ENCODE measurements at regions not wholly inside any gene's neighbourhood (a gene's known extent, or its start where the extent isn't known, plus 50 kb on each side); places are given as distances from the start of the nearest gene placed in this dataset.

DNA sequence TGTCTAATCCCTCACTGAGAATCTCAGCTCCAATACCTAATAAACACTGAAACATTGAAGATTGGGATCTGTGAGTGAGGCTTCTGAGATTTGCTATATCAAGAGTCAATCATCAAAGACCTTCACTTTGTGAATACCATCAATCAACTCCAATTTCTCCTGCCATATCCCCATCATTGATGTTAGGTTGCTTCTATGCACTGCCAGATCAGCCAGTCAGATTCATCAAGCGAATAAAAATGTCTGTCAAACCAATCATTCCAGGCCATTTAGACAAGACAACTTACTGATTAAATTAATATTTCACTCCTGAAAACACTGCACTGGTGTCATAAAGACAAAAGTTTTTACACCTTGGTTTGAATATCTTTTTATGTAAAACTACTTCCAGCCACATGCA, 1295.5 kb upstream of the LRRTM1 start:
- DNase-seq, result no peak

DNA sequence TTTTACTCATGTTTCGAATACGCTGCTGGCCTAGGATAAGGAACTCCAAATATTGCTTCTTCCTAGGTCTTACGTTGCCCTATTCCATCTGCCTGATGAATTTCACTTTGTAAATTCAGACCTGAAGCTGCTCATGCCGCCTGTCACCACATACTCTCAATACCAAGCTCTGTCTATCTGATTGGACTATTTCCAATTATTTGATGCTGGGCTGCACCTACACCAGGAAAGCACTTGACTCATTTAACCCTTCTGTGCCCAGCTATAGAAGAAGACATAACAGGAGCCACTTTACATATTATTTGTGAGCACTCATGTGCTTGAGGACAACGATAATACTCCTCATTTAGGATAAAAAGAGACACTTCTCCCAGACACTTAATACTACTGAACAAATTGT, 1293.9 kb upstream of the LRRTM1 start:
- DNase-seq, result no peak

DNA sequence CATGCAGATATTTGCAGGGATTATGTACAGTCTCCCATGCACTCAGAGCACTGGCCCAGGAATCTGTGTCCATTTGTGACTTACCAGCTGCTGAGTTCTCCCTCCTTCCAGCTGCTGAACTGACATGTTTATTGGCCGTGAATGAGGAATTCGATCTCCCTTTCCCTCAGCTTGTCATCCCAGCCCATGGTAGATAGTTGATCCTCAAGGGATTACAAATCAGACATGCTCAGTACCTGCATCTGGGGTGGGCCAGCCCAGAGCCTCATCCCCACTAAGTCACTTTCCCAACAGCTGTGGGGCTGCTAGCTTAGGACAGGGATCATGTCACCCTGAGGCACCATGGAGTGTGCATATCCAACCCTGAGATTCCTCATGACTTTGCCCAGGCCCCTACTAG, 1284.9 kb upstream of the LRRTM1 start:
- DNase-seq, result no peak

DNA sequence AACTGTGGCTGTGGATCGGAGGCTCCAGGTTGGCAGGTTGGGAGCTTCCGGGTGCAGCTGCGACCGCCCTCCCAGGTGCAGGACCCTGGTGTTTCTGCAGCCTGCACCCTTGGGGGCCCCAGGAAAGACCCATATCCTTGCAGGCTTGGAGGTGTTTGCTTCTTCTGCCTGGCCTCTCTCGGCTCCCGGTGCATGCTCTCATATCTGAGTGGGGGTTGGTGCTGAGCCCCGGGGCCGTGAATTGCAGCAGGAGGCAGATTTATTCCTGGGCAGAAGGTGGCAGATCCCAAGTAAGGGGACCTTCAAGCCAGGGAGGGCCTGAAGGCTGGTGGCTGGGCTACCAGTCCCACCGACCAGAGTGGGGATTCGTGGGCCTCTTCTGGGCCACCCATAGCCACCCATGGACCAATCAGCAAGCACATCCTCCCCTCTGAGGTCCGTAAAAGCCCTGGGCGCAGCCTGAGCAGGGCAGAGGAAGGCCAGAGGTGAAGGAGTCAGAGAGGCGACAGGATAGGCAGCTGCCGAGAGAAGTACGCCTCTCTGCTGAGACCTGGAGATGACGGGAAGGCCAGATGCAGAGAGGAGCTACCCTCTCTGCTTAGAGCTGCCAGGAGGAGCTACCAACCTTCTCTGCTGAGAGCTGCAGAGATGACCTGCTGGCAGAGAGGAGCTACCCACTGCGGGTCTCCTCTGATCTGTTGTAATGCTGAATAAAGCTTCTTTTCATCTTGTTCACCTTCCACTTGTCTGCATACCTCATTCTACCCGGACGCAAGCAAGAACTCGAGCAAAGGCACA, 1279.0 kb upstream of the LRRTM1 start:
- DNase-seq, result no peak

DNA sequence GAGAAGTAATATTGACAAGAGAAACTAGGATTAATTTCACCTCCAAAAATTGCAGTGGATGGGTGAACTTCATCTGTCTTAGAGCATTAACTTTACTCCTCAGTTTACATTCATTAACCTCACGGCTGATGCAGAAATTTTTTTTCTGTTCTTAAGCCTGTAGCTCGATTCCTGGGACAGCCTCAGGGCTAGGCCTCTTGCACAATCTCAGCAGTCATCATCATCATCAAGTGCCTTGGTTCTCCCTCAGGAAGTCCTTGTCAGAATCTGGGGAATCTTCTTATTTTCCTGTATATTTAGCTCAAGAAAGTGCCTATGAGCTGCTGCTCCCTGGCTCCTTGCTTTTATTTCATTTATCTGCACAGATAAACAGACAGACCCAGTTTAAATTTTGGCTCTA, 1272.2 kb upstream of the LRRTM1 start:
- no peak for DNase-seq

DNA sequence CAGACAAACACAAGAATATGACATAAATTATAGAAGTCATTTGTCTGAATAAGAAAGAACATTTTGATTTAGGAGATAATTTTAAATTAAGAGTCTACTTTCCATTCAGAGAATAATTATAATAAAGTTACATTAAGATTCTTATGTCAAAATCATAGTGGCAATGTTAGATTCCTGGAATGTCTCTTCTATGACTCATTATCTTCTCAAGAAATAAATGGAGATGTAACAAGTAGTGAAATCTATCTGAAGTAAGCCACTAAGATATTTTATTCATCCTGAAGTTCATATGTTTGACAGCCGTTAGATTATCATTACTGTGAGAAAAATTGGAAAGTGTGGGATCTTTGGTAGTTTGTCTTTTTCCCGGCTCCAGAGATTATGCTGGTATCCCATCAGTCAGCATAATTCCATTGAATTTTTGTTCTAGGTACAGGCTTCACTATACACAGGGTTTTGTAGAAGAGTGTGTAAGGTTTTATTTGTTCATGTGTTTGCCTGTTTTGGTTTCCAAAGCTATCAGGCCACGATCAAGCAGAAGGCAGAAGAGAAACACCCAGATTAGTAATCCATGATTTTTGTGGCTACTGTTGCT, 1246.6 kb upstream of the LRRTM1 start:
- no peak for DNase-seq

DNA sequence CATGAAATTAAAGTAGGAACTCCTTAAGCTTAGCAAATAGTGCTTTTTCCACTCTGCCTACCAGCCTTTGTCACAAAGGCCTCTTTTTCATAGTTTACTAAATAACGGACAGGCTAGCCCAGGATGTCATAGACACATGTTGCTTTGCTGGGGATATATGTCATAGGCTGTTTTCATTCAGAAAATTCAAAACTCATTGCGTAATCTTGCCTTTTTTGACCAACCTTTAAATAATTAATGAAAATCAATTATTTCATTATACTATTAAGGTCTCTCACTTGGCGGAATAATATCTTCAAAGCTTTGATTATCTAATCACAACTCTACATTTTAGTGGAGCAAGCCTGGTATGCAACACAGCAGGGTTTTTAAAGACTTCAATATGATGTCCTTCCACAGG, 1245.7 kb upstream of the LRRTM1 start:
- DNase-seq, result no peak

DNA sequence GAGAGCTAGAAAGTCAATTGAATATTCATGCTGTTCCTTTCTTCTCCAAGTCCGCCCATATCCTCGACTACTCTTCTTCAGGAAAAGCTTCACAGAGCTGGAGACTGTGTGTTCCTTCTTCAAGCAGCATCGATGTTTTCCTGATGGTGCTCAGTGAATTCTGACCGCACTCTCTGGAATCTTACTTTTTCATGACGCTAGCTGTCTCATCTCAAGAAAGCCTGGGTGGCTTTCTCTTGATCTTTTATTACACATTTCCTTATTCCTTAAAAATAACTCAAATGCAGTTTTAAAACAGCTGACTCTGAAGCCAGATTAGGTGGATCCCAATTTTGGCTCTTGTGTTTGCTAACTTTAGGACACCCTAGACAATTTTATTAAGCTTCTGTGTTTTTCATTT, 1245.1 kb upstream of the LRRTM1 start:
- DNase-seq, result no peak

DNA sequence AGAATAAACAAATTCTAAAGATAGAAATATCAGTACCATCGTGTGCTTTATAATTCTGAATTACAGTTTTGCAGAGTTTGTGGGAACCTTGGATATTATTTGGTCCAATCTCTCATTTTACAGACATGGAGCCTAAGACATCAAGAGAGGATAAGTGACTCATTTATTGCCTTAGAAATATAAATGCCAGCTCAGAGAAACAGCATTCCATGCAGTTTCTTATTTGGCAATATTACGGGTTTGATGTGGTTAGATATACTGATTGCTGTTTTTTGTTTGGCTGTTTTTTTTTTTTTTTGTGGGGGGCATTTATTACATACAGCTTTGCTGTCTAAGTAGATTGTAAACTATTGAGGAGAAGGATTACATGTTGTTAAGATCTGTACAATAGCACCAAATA, 1241.1 kb upstream of the LRRTM1 start:
- DNase-seq, result no peak

DNA sequence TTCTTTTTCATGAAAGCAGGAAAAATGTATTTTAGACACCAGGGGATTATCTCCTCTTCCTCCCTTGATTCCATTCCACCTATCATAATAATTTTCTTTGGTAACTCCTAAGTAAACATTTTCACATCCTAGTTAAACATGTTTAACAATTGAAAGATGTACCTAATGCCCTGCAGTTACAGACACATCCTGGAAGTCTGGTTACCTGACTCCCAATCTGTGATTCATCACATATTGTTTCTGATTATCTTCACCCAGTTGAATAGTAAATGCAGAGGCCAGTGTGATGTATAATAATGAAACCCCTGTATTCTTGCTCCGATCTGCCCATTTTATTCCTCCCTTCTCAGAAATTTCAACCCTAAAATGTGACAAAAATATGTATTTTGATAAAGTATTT, 1237.6 kb upstream of the LRRTM1 start:
- no peak for DNase-seq

DNA sequence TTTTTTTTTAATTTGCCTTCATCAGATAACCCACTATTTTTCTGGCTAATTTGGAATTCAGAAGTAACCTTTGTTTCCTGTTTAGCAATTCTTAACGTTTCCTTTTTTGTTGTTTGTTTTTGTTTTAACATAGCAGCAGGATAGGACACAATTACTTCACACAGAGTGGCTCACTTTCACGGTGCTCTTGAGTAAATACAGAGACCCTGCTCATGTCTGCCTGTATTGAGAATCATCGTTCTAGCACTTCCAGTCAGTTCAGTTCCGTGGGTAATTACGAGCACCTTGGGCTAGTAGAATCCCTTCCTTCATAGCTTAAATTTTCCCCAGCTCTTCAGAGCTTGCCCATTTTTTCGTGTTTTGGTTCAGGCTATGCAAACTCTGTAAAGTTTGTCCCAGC, 1225.4 kb upstream of the LRRTM1 start:
- no peak for DNase-seq

DNA sequence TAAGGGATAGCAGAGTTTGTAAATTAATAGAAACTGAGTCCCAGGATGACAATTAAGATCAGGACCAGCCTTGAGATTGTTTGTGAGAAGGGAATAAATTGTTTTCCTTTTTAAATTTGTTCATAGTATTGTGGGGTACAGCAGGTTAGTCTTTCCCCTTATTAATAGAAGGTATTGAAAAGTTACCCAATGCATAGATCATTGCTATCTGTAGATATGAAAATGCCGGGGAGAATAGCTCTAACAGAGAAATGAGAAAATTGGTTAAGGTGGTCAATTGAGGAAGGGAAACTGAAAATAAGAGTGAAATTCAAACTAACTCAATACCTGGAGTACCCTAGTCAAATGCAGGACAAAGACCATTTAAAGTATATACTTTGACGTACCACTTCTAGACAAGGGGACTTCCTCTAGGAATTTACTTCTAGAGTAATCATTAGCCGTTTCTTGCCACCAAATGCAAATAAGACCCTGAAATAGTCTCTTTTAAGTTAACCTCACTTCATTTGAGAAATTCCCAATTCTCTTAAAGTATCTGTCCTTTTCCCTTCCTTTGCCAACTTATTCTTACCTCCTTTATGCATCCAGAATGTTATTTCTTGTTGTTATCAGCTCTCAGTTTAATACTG, 1224.4 kb upstream of the LRRTM1 start:
- no peak for DNase-seq

DNA sequence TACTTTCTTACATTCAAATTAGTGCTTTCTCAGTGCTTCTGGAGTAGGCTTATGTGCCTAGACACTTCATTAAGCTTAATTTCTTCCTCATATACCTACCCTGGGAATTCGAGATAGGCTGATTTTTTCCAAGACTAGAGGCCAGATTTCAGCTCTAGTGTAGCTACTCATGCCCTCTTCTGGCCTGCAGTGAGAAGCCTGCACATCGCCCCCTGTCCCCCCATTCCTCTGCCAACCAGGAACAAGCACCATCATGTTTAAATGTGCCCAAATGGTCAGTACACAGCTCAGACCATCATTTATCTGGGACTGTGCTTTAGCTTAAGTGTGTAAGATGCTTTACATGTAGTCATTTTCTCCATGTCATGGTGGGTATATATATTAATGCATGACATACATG, 1218.8 kb upstream of the LRRTM1 start:
- DNase-seq, result no peak

DNA sequence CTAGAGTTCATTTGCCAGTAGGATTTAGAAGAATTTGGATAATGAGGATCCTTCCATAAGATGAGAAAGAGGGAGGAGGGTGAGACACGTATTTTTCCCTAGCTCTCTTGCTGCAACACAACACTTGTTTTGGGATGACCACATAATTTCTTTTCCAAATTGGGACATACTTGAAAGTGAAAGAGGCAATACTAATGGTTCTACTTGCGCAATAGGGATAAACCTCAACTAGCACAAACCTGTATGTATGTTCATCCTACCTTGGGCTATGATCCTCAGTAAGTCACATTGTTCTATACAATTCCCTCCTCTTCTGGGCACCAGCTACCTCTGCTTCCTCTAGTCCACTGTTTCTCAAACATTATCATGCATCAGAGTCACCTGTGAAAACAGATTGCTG, 1208.8 kb upstream of the LRRTM1 start:
- no peak for DNase-seq

DNA sequence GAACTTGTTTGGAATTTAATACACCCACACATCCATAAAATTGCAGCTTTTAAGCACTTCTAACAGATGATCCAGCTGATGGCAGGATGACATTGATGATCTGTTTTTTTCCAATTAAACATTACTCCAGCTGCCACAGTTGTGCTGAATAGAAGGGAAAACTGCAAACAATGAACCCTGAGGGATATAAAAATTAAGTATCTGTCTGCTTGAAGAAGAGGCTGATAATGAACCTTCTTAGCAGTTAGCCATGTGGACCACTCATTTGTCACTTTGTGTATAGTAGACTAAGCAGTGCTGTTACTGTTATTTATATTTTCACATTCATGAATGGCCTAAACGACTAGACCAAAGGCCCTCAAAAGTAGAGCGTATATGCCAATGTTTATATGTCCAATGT, 1201.0 kb upstream of the LRRTM1 start:
- no peak for DNase-seq

DNA sequence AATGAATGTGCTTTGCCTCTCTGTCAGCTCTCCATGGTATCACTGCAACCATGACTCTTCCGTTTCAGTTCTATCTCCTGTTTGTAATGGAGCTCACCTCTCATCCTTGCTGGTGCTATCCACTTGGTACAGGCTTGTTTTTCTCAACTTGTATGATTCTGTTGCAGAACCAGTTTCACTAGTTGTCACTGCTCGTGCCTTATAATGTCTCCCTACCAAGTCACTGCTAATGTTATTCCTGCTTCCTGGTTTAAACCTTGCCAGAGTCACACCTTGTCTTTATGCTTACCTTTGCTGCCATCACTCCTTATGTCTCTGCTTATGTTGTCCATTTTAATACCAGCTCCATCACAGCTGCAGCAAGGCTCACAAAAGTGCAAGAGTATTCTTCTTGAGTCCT, 1191.0 kb upstream of the LRRTM1 start:
- no peak for DNase-seq

DNA sequence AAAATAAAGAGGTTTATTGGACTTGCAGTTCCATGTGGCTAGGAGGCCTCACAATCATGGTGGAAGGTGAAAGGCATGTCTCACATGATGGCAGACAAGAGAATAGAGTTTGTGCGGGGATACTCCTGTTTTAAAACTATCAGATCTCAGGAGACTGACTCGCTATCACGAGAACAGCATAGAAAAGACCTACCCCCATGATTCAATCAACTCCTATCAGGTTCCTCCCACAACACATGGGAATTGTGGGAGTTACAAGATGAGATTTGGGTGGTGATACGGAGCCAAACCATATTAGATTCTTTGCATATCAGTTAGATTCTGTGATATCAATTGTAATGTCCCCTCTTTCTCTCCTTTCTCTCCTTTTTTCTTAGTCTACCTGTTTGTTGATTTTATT, 1178.7 kb upstream of the LRRTM1 start:
- no peak for DNase-seq

DNA sequence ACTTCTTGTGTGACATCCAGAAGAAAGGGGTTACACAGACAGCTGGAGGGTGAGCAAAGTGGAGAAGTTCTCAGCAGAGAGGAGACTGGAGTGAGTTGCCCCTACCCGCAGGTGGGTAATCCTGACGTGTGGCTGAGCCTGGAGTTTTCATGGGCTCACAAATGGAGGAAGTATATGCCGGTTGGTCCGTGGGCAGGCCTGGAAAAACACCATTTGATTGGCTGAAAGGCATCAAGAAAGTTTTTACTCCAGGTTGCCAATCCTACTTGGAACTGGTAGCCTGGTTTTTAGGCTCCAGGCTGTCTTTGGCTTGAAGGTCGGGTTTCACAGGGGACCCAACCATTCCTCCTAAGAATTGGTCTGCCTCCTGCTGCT, 1177.4 kb upstream of the LRRTM1 start:
- no peak for DNase-seq

DNA sequence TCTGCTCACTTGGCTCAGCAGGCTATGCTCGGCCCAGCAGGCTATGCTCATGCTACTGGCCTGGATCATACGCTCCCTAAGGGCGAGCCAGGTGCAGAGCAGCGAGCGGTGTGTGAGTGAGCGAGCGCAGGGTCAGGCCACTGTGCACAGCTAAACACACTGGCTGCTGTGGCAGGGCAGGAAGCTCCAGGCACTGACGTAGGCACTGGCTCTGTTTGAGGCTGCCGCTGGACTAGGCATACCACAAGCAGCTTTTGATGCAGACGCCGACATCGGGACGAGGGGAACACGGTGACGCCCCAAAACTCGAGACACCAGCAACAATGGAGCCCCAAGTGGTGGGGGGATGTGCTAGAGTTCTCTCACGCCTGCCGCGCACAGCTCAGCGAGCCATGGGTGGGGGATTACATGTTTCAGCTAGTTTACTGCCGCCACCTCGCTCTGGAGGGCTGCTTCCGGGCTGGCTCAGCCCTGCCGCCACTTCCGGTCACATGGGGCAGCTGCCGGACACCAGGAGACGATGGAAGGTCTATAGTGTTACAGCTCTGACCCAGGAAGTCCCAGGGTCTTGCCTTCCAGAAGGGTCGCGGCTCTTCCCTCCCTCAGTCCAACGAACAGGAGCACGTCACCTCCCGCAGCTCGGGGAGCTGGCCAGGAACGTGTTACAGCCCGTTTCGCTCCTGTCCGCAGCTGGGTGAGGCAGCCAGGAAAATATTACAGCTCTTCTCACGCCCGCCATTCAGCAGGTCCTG, 1176.9 kb upstream of the LRRTM1 start:
- peak in 1 of 5 donors; percentile 5 for DNase-seq

DNA sequence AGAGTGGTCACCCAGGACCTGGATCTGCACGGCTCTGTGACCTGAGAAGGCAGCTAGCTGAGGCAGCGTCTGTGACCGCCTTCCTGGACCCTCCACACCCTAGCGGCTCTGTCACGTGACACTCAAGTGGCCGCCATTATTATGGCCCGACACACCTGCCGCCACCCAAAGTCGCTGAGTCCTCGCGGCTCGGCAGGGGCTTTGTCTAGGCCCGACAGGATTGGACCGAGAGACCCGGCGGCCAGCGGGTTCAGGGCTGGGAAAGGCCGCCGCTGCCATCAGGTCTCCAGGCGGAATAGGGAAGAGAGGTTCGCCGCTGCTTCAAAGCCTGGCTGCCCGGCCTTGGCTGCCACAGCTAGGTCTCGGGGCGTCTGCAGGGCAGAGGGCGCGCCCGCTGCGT, 1162.5 kb upstream of the LRRTM1 start:
- peak in 1 of 5 donors; percentile 7 for DNase-seq

DNA sequence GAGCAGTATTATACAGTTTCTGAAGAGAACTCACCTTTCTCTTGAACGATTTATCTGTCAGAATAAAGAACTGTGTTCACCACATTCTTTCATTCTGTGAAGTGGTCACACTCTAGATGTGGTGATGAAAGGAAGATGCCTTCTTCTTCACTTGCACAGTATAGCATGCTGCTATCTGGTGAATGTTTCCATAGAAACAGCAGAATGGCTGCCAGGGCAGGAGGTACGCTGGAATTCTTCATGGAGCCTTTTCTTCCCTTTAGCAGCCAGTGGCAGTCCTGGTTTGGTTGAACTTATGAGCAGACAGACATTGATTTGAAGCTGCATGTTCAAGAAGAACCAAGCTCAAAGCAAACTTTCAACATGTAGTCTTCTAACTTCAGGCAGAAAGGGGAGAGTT, 1157.9 kb upstream of the LRRTM1 start:
- DNase-seq, result no peak

DNA sequence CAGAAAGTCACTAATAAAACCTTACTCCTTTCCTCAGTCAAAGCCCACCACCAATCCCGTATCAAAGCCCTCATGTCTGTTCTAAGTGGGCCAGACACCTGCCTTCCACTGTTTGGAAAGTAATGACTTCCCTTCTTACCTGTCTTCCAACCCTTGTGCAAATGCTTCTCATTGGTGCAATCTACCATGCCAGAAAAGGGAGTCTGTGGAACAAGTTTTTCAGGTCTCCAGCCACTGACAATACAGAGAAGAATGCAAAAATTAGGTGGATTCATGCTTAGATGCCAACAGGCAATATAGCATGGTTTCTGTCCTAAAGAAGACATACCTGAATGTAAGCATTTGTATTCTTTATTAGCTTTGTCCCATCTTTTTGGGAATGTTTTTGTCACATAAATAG, 1140.6 kb upstream of the LRRTM1 start:
- DNase-seq, result no peak

DNA sequence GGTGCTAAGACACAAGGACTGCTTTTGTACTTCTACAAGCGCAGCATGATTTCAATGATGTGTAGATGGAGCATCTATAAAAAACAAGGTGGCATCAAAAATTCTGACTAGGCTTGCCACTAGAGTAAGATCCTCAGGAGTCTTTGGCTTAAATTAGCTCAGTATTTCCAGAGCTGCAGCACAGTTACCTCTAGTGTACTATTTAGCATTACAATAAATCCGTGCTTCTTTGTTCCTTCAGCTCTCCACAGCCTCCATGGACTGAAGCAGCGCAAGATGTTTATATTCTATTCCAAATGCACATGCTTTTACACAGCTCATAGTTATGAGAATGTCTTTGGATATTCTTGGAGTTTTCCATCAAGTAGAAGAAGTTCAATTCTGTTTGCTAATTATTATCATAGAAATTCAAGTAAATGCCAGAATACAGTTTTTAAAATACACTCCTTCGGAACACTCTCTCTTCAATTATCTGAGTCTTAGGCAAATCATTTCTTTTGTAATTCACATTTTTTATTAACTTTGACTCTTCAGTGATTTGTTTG, 1133.0 kb upstream of the LRRTM1 start:
- no peak for DNase-seq

All from T-helper 1 cell (primary cell).